ENCODE measurements at regions not wholly inside any gene's neighbourhood (a gene's known extent, or its start where the extent isn't known, plus 50 kb on each side); places are given as distances from the start of the nearest gene placed in this dataset.

- Histone ChIP-seq H3K27me3 (ENCODE audit: insufficient read depth, low read length, poor library complexity) (no peaks in the 10 kb centered on the region), H2AFZ (ENCODE audit: low read depth, low read length) (no peak overlapping the region), H3K4me3 (ENCODE audit: low read depth in 1 of 2, low read length in 2 of 2) (no peak overlapping the region), H3K9ac (ENCODE audit: low read depth, low read length) (no peak overlapping the region), H3K4me1 (ENCODE audit: insufficient read depth, low read length) (peaks cover 26% of the 10 kb centered on the region), H3K4me2 (ENCODE audit: insufficient read depth, low read length) (no peak overlapping the region), H4K20me1 (ENCODE audit: insufficient read depth, low read length) (peaks cover 7% of the 10 kb centered on the region; the same call in 1 of the 2 replicates), H3K9me3 (ENCODE audit: insufficient read depth, low read length, severe bottlenecking) (peaks cover 3% of the 10 kb centered on the region), H3K36me3 (ENCODE audit: insufficient read depth, low read length) (peaks cover 94% of the 10 kb centered on the region), H3K79me2 (ENCODE audit: insufficient read depth, low read length) (peaks cover 92% of the 10 kb centered on the region), H3K27ac (ENCODE audit: low read length) (peak overlapping the region; percentile 28; the same call in 1 of the 2 replicates)
- TF ChIP-seq CTCF (IDR thresholded peaks at IDR 0.05; ENCODE audit: borderline replicate concordance, extremely low read depth, low read length, poor library complexity, severe bottlenecking) (no peak), EZH2 (IDR thresholded peaks at IDR 0.05; ENCODE audit: borderline replicate concordance, low read depth, low read length, severe bottlenecking) (no peak)
- DNase-seq (no peak), ATAC-seq (ENCODE audit: insufficient read depth, low read depth) (no peak)
Measured at GRCh38 chr6:25127076-25127837, 151.9 kb upstream of the CARMIL1 start.

GRCh38 chr6:25130518-25130917, 148.7 kb upstream of the CARMIL1 start:
- no peaks in the 10 kb centered on the region; the same call in 1 of the 2 replicates for H4K20me1 ChIP-seq (ENCODE audit: insufficient read depth, low read length)
- TF ChIP-seq EZH2 (IDR thresholded peaks at IDR 0.05; ENCODE audit: borderline replicate concordance, low read depth, low read length, severe bottlenecking) (no peak), CTCF (IDR thresholded peaks at IDR 0.05; ENCODE audit: borderline replicate concordance, extremely low read depth, low read length, poor library complexity, severe bottlenecking) (no peak)
- H3K36me3 ChIP-seq (ENCODE audit: insufficient read depth, low read length) = peaks cover 94% of the 10 kb centered on the region
- H3K27me3 ChIP-seq (ENCODE audit: insufficient read depth, low read length, poor library complexity) = no peaks in the 10 kb centered on the region
- no peak for DNase-seq
- peaks cover 26% of the 10 kb centered on the region for H3K4me1 ChIP-seq (ENCODE audit: insufficient read depth, low read length)
- H2AFZ ChIP-seq (ENCODE audit: low read depth, low read length) = no peak overlapping the region
- peaks cover 35% of the 10 kb centered on the region for H3K9me3 ChIP-seq (ENCODE audit: insufficient read depth, low read length, severe bottlenecking)
- H3K9ac ChIP-seq (ENCODE audit: low read depth, low read length) = no peak overlapping the region
- no peak for ATAC-seq (ENCODE audit: insufficient read depth, low read depth)
- no peak overlapping the region for H3K4me3 ChIP-seq (ENCODE audit: low read depth in 1 of 2, low read length in 2 of 2)
- 0 out of 2 replicates have a peak overlapping the region, but pooled peaks have one; percentile 20 for H3K4me2 ChIP-seq (ENCODE audit: insufficient read depth, low read length)
- H3K79me2 ChIP-seq (ENCODE audit: insufficient read depth, low read length) = peaks cover 92% of the 10 kb centered on the region
- H3K27ac ChIP-seq (ENCODE audit: low read length) = no peak overlapping the region

GRCh38 chr6:25132934-25133333, 146.2 kb upstream of the CARMIL1 start:
- Histone ChIP-seq H3K9ac (ENCODE audit: low read depth, low read length) (no peak overlapping the region), H4K20me1 (ENCODE audit: insufficient read depth, low read length) (no peaks in the 10 kb centered on the region), H3K4me2 (ENCODE audit: insufficient read depth, low read length) (no peak overlapping the region), H3K4me1 (ENCODE audit: insufficient read depth, low read length) (peaks cover 41% of the 10 kb centered on the region), H3K79me2 (ENCODE audit: insufficient read depth, low read length) (peaks cover 97% of the 10 kb centered on the region), H3K9me3 (ENCODE audit: insufficient read depth, low read length, severe bottlenecking) (peaks cover 47% of the 10 kb centered on the region), H3K36me3 (ENCODE audit: insufficient read depth, low read length) (peaks cover 95% of the 10 kb centered on the region), H3K27ac (ENCODE audit: low read length) (no peak overlapping the region), H3K27me3 (ENCODE audit: insufficient read depth, low read length, poor library complexity) (no peaks in the 10 kb centered on the region), H2AFZ (ENCODE audit: low read depth, low read length) (no peak overlapping the region), H3K4me3 (ENCODE audit: low read depth in 1 of 2, low read length in 2 of 2) (no peak overlapping the region)
- no peak for TF ChIP-seq CTCF (IDR thresholded peaks at IDR 0.05; ENCODE audit: borderline replicate concordance, extremely low read depth, low read length, poor library complexity, severe bottlenecking)
- no peak for TF ChIP-seq EZH2 (IDR thresholded peaks at IDR 0.05; ENCODE audit: borderline replicate concordance, low read depth, low read length, severe bottlenecking)
- ATAC-seq (ENCODE audit: insufficient read depth, low read depth) (no peak), DNase-seq (no peak)

All from DND-41 (cell line).